ENCODE measurements at regions not wholly inside any gene's neighbourhood (a gene's known extent, or its start where the extent isn't known, plus 50 kb on each side); places are given as distances from the start of the nearest gene placed in this dataset.

GRCh38 chr1:98048751-98049325 lies 128.0 kb upstream of the DPYD start:
- peaks cover 27 to 54% of the 10 kb centered on the region in 2 experiments for H3K27me3 ChIP-seq (replicated peaks in 1 of 2; ENCODE audit: control insufficient read depth in 2 of 2, extremely low read depth in 1 of 2, insufficient read depth in 2 of 2, low read length in 1 of 2)
- Mint-ChIP-seq H3K36me3 (no peaks in the 10 kb centered on the region), H3K4me1 (peaks cover 42 to 48% (median 48%) of the 10 kb centered on the region in 3 donors), H3K27me3 (peaks cover 72 to 90% of the 10 kb centered on the region in 2 donors), H3K4me3 (peak overlapping the region in 1 of 3 donors; percentile 47), H3K27ac (no peak overlapping the region), H3K9me3 (peaks cover 0 to 3% (median 0%) of the 10 kb centered on the region in 3 donors)
- H3K36me3 ChIP-seq (ENCODE audit: control insufficient read depth in 2 of 2, extremely low read depth in 1 of 2, insufficient read depth in 1 of 2, low read length in 1 of 2), result no peaks in the 10 kb centered on the region
- CTCF ChIA-PET, result interaction anchor here in 1 of 2 donors (0.9 kb wide), 1 partner anchor 130 kb away, joined by 4 read pairs; no protein-coding TSS in a partner anchor
- POLR2A ChIA-PET, result interaction anchor here in 1 of 2 donors (0.5 kb wide), 1 partner anchor 1258 kb away, joined by 7 read pairs; no protein-coding TSS in a partner anchor
- H3K4me3 ChIP-seq (ENCODE audit: control insufficient read depth in 1 of 2, extremely low read depth in 1 of 2, low read length in 1 of 2), result peak overlapping the region in 1 of 2 donors; percentile 38
- WGBS (ENCODE audit: insufficient coverage), result no CpG with 5 or more reads among the region's 16 CpGs
- no peak overlapping the region for H3K27ac ChIP-seq (ENCODE audit: low read length)
- DNase-seq, result no peak
- ATAC-seq (replicated peaks in 1 of 4), result no peak
- peaks cover 11 to 46% of the 10 kb centered on the region in 2 experiments for H3K4me1 ChIP-seq (ENCODE audit: control insufficient read depth in 1 of 2, extremely low read depth in 1 of 2, insufficient read depth in 2 of 2, low read length in 2 of 2)
- H3K9me3 ChIP-seq, result no peaks in the 10 kb centered on the region

GRCh38 chr1:98048244-98048643 lies 127.4 kb upstream of the DPYD start:
- no peaks in the 10 kb centered on the region for H3K36me3 Mint-ChIP-seq
- H3K9me3 ChIP-seq, result no peaks in the 10 kb centered on the region
- peaks cover 30 to 48% of the 10 kb centered on the region in 2 experiments for H3K27me3 ChIP-seq (replicated peaks in 1 of 2; ENCODE audit: control insufficient read depth in 2 of 2, extremely low read depth in 1 of 2, insufficient read depth in 2 of 2, low read length in 1 of 2)
- peak overlapping the region in 1 of 3 donors; percentile 47 for H3K4me3 Mint-ChIP-seq
- no peaks in the 10 kb centered on the region for H3K36me3 ChIP-seq (ENCODE audit: control insufficient read depth in 2 of 2, extremely low read depth in 1 of 2, insufficient read depth in 1 of 2, low read length in 1 of 2)
- H3K4me1 Mint-ChIP-seq, result peaks cover 38 to 44% (median 43%) of the 10 kb centered on the region in 3 donors
- H3K27ac ChIP-seq (ENCODE audit: low read length), result no peak overlapping the region
- peak overlapping the region in 1 of 2 donors; percentile 38 for H3K4me3 ChIP-seq (ENCODE audit: control insufficient read depth in 1 of 2, extremely low read depth in 1 of 2, low read length in 1 of 2)
- 5% methylated on average over 15 of the region's 15 CpGs for WGBS (ENCODE audit: insufficient coverage)
- ATAC-seq (replicated peaks in 1 of 4), result peak; percentile 73 to 85 (median 76)
- H3K27me3 Mint-ChIP-seq, result peaks cover 74 to 87% of the 10 kb centered on the region in 2 donors
- DNase-seq, result peak in 34 of 35 experiments; percentile 32 to 74 (median 59)
- ChIA-PET CTCF (interaction anchor here (0.9 to 1.7 kb wide), 4 partner anchors 9 to 804 kb away, joined by 3 to 5 read pairs (median 4); no protein-coding TSS in a partner anchor), POLR2A (interaction anchor here in 1 of 2 donors (0.7 kb wide), 1 partner anchor 394 kb away, joined by 3 read pairs; no protein-coding TSS in a partner anchor)
- H3K27ac Mint-ChIP-seq, result peak overlapping the region in 1 of 2 donors; percentile 40
- H3K4me1 ChIP-seq (ENCODE audit: control insufficient read depth in 1 of 2, extremely low read depth in 1 of 2, insufficient read depth in 2 of 2, low read length in 2 of 2), result peaks cover 11 to 40% of the 10 kb centered on the region in 2 experiments
- peaks cover 0 to 3% (median 0%) of the 10 kb centered on the region in 3 donors for H3K9me3 Mint-ChIP-seq

- no peak overlapping the region for H3K4me3 ChIP-seq (ENCODE audit: control insufficient read depth in 1 of 2, extremely low read depth in 1 of 2, low read length in 1 of 2)
- ChIA-PET POLR2A (no interaction called here), CTCF (interaction anchor here (0.7 to 1.7 kb wide), 6 partner anchors 9 to 803 kb away, joined by 3 to 5 read pairs (median 4); no protein-coding TSS in a partner anchor)
- H3K9me3 Mint-ChIP-seq, result peaks cover 0 to 3% (median 0%) of the 10 kb centered on the region in 3 donors
- H3K36me3 Mint-ChIP-seq, result no peaks in the 10 kb centered on the region
- no peak for ATAC-seq (replicated peaks in 1 of 4)
- peaks cover 27 to 44% of the 10 kb centered on the region in 2 experiments for H3K27me3 ChIP-seq (replicated peaks in 1 of 2; ENCODE audit: control insufficient read depth in 2 of 2, extremely low read depth in 1 of 2, insufficient read depth in 2 of 2, low read length in 1 of 2)
- peaks cover 11 to 37% of the 10 kb centered on the region in 2 experiments for H3K4me1 ChIP-seq (ENCODE audit: control insufficient read depth in 1 of 2, extremely low read depth in 1 of 2, insufficient read depth in 2 of 2, low read length in 2 of 2)
- H3K4me1 Mint-ChIP-seq, result peaks cover 34 to 39% (median 36%) of the 10 kb centered on the region in 3 donors
- WGBS (ENCODE audit: insufficient coverage), result no CpG with 5 or more reads among the region's 1 CpG
- H3K27ac ChIP-seq (ENCODE audit: low read length), result no peak overlapping the region
- no peaks in the 10 kb centered on the region for H3K9me3 ChIP-seq
- peak overlapping the region in 1 of 2 donors; percentile 15 for H3K27ac Mint-ChIP-seq
- H3K27me3 Mint-ChIP-seq, result peaks cover 73 to 84% of the 10 kb centered on the region in 2 donors
- no peak for DNase-seq
- no peak overlapping the region for H3K4me3 Mint-ChIP-seq
- H3K36me3 ChIP-seq (ENCODE audit: control insufficient read depth in 2 of 2, extremely low read depth in 1 of 2, insufficient read depth in 1 of 2, low read length in 1 of 2), result no peaks in the 10 kb centered on the region
Measured at GRCh38 chr1:98047171-98047570, 126.3 kb upstream of the DPYD start.

GRCh38 chr1:98045767-98046641 lies 125.2 kb upstream of the DPYD start:
- Mint-ChIP-seq H3K4me1 (peaks cover 34 to 39% (median 36%) of the 10 kb centered on the region in 3 donors), H3K27me3 (peaks cover 69 to 73% of the 10 kb centered on the region in 2 donors), H3K4me3 (peak overlapping the region; percentile 65 to 75 (median 73)), H3K36me3 (no peaks in the 10 kb centered on the region), H3K27ac (no peak overlapping the region), H3K9me3 (peaks cover 0 to 3% (median 0%) of the 10 kb centered on the region in 3 donors)
- Histone ChIP-seq H3K4me3 (ENCODE audit: control insufficient read depth in 1 of 2, extremely low read depth in 1 of 2, low read length in 1 of 2) (peak overlapping the region; percentile 27 to 62), H3K4me1 (ENCODE audit: control insufficient read depth in 1 of 2, extremely low read depth in 1 of 2, insufficient read depth in 2 of 2, low read length in 2 of 2) (peaks cover 11 to 37% of the 10 kb centered on the region in 2 experiments), H3K27ac (ENCODE audit: low read length) (no peak overlapping the region), H3K27me3 (replicated peaks in 1 of 2; ENCODE audit: control insufficient read depth in 2 of 2, extremely low read depth in 1 of 2, insufficient read depth in 2 of 2, low read length in 1 of 2) (peaks cover 26 to 44% of the 10 kb centered on the region in 2 experiments), H3K9me3 (no peaks in the 10 kb centered on the region), H3K36me3 (ENCODE audit: control insufficient read depth in 2 of 2, extremely low read depth in 1 of 2, insufficient read depth in 1 of 2, low read length in 1 of 2) (no peaks in the 10 kb centered on the region)
- WGBS (ENCODE audit: insufficient coverage), result 2% methylated on average over 33 of the region's 51 CpGs
- ATAC-seq (replicated peaks in 1 of 4) (peak in 3 of 4 experiments; percentile 25 to 43 (median 38)), DNase-seq (peak in 2 of 35 experiments; percentile 30 to 32)
- CTCF ChIA-PET, result interaction anchor here in 1 of 2 donors (0.6 kb wide), 1 partner anchor 213 kb away, joined by 4 read pairs; no protein-coding TSS in a partner anchor
- POLR2A ChIA-PET, result interaction anchor here in 1 of 2 donors (0.6 kb wide), 1 partner anchor 508 kb away, joined by 4 read pairs; no protein-coding TSS in a partner anchor

- Histone ChIP-seq H3K27ac (ENCODE audit: low read length) (no peak overlapping the region), H3K36me3 (ENCODE audit: control insufficient read depth in 2 of 2, extremely low read depth in 1 of 2, insufficient read depth in 1 of 2, low read length in 1 of 2) (no peaks in the 10 kb centered on the region), H3K4me3 (ENCODE audit: control insufficient read depth in 1 of 2, extremely low read depth in 1 of 2, low read length in 1 of 2) (peak overlapping the region; percentile 27 to 38), H3K27me3 (replicated peaks in 1 of 2; ENCODE audit: control insufficient read depth in 2 of 2, extremely low read depth in 1 of 2, insufficient read depth in 2 of 2, low read length in 1 of 2) (peaks cover 26 to 44% of the 10 kb centered on the region in 2 experiments), H3K4me1 (ENCODE audit: control insufficient read depth in 1 of 2, extremely low read depth in 1 of 2, insufficient read depth in 2 of 2, low read length in 2 of 2) (peaks cover 11 to 37% of the 10 kb centered on the region in 2 experiments), H3K9me3 (no peaks in the 10 kb centered on the region)
- Mint-ChIP-seq H3K9me3 (peaks cover 0 to 3% (median 0%) of the 10 kb centered on the region in 3 donors), H3K36me3 (no peaks in the 10 kb centered on the region), H3K4me1 (peaks cover 34 to 39% (median 36%) of the 10 kb centered on the region in 3 donors), H3K4me3 (peak overlapping the region; percentile 67 to 75 (median 73)), H3K27ac (no peak overlapping the region), H3K27me3 (peaks cover 64 to 72% of the 10 kb centered on the region in 2 donors)
- DNase-seq (no peak), ATAC-seq (replicated peaks in 1 of 4) (peak in 2 of 4 experiments; percentile 13 to 54)
- under 1% methylated on average over 48 of the region's 48 CpGs for WGBS (ENCODE audit: insufficient coverage)
- POLR2A ChIA-PET, result no interaction called here
- CTCF ChIA-PET, result no interaction called here
Measured at GRCh38 chr1:98045211-98045766, 124.5 kb upstream of the DPYD start.
